HepG2 (cell line): ENCODE measurements at regions not wholly inside any gene's neighbourhood (a gene's known extent, or its start where the extent isn't known, plus 50 kb on each side); places are given as distances from the start of the nearest gene placed in this dataset.

Experiments used
- EZH2 ChIP-seq: conservative IDR thresholded peaks from 2 replicates; pipeline ENCODE4 v1.6.1; 2012; ENCODE audit warnings: mild to moderate bottlenecking, low read depth, low read length, moderate library complexity
- HOXA3 ChIP-seq: sonication (generic); formaldehyde crosslinking; IDR thresholded peaks from 2 replicates; pipeline ENCODE4 v1.5.0; 2020; ENCODE audit warnings: missing genetic modification reagents
- MXD4 ChIP-seq: IDR thresholded peaks from 2 replicates; pipeline ENCODE4 v1.6.1; 2016; ENCODE audit warnings: mild to moderate bottlenecking, missing biosample characterization, missing genetic modification reagents
- RFX5 ChIP-seq: IDR thresholded peaks from 2 replicates; pipeline ENCODE4 v1.6.1; 2011; ENCODE audit warnings: low read depth, low read length, improper control_type of control experiment
- SAFB2 ChIP-seq: sonication (generic); formaldehyde crosslinking; IDR thresholded peaks from 2 replicates; pipeline ENCODE4 v1.5.1; 2020; ENCODE audit warnings: missing genetic modification reagents, low read depth, mild to moderate bottlenecking, borderline replicate concordance
- ZNF589 ChIP-seq: sonication (generic); formaldehyde crosslinking; conservative IDR thresholded peaks from 2 replicates; pipeline ENCODE4 v1.8.0; 2022; ENCODE audit warnings: mild to moderate bottlenecking, moderate library complexity, missing genetic modification reagents
- ZNF83 ChIP-seq: sonication (generic); formaldehyde crosslinking; IDR thresholded peaks from 2 replicates; pipeline ENCODE4 v1.4.0; 2020; ENCODE audit warnings: missing genetic modification reagents, mild to moderate bottlenecking, borderline replicate concordance

DNA sequence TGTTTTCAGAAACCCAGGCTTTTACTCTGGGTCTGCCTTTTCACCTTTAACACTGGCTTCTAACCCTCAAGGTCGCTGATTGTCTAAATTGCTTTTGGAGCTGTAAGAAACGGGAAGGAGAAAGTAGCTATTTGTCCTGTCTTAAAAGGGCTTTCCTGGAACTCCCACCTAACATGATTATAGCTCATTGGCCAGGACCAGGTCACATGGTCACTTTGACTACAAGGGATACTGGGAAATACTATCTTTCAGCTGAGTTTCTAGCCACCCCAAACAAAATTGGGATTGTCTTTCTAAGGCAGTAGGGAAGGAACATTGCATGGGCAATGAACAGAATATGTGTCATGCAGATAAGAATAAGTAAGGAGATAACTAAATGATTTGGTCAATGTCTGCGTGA lies 106.7 kb upstream of the ARHGAP24 start:
- TF ChIP-seq EZH2 (no peak), RFX5 (no peak), ZNF83 (CRISPR knock-in tag) (no peak), ZNF589 (CRISPR knock-in tag) (no peak), MXD4 (no peak), HOXA3 (CRISPR knock-in tag) (no peak), SAFB2 (CRISPR knock-in tag) (no peak)
